Endothelial cell (in vitro differentiated cells): ENCODE measurements at regions not wholly inside any gene's neighbourhood (a gene's known extent, or its start where the extent isn't known, plus 50 kb on each side); places are given as distances from the start of the nearest gene placed in this dataset.

ENCODE experiments used
- DNase-seq: peaks from one replicate; pipeline ENCODE4 v3.0.0; 2021; ENCODE audit warnings: low spot score
- H3K27ac Mint-ChIP-seq: one replicate; pipeline ENCODE4 v1.8.0; 2021; ENCODE audit warnings: mixed read lengths, inconsistent platforms; ENCODE audit not compliant: unreplicated experiment
- H3K27me3 Mint-ChIP-seq: one replicate; pipeline ENCODE4 v1.8.0; 2021; ENCODE audit warnings: mild to moderate bottlenecking, moderate library complexity, mixed read lengths, inconsistent platforms; ENCODE audit not compliant: unreplicated experiment
- H3K36me3 Mint-ChIP-seq: one replicate; pipeline ENCODE4 v1.8.0; 2021; ENCODE audit warnings: mild to moderate bottlenecking, low read depth, mixed read lengths, inconsistent platforms; ENCODE audit not compliant: unreplicated experiment
- H3K4me1 Mint-ChIP-seq: one replicate; pipeline ENCODE4 v1.8.0; 2021; ENCODE audit warnings: mild to moderate bottlenecking, mixed read lengths, inconsistent platforms; ENCODE audit not compliant: unreplicated experiment
- H3K4me3 Mint-ChIP-seq: one replicate; pipeline ENCODE4 v1.8.0; 2021; ENCODE audit warnings: mild to moderate bottlenecking, mixed read lengths, inconsistent platforms; ENCODE audit not compliant: unreplicated experiment
- H3K9me3 Mint-ChIP-seq: one replicate; pipeline ENCODE4 v1.8.0; 2021; ENCODE audit warnings: mixed read lengths, inconsistent platforms; ENCODE audit not compliant: unreplicated experiment
- TF ChIP-seq, protein P1 (sequence below): fragments of 200-600 bp; sonication (generic); IDR thresholded peaks from one replicate; pipeline ENCODE4 v1.5.0; 2021; ENCODE audit warnings: antibody characterized with exemption; ENCODE audit not compliant: unreplicated experiment

DNA sequence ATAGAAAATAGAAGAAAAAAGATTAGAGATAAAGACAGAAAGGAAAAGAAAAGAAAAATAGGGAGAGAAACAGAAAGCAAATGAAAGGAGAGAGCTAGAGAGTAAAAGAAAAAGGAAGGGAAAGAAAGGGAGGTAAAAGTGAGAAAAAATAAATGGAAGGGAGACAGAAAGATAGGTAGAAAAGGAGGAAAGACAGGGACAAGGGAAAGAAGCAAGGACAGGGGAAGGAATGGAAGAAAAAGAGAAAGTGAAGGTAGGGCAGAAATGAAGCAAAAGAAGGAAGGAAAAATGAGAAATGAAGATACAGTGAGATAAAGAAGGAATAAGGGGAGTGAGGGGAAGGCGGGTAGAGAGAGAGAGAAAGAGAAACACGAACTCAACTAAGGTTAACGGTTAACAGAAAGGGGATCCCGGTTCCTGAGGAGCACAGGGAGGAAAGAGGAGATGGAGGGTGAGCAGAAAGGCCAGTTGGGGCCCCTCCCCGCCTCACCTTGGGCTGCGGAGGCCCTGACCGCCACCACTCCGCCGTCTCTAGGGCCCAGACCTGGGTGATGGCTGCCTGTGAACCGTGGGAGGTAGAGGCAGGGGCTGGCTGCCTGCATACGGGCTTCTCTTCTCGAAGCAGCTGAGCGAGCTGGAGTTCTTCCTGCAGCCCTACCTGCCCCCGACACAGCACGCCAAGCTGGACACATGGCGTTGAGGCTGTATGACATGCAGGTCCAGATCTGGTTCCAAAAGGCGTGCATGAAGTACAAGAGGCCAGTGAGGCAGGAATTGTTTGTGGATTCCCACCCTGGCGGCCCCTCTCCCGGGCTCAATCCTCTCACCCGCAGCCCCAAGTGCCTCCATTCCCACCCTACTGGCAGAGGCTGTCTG is 59.5 kb downstream of the SMUG1 start:
- TF ChIP-seq, protein P1, sequence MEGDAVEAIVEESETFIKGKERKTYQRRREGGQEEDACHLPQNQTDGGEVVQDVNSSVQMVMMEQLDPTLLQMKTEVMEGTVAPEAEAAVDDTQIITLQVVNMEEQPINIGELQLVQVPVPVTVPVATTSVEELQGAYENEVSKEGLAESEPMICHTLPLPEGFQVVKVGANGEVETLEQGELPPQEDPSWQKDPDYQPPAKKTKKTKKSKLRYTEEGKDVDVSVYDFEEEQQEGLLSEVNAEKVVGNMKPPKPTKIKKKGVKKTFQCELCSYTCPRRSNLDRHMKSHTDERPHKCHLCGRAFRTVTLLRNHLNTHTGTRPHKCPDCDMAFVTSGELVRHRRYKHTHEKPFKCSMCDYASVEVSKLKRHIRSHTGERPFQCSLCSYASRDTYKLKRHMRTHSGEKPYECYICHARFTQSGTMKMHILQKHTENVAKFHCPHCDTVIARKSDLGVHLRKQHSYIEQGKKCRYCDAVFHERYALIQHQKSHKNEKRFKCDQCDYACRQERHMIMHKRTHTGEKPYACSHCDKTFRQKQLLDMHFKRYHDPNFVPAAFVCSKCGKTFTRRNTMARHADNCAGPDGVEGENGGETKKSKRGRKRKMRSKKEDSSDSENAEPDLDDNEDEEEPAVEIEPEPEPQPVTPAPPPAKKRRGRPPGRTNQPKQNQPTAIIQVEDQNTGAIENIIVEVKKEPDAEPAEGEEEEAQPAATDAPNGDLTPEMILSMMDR = no peak
- Mint-ChIP-seq H3K27ac (no peak overlapping the region), H3K27me3 (peaks cover 22% of the 10 kb centered on the region), H3K4me1 (peaks cover 18% of the 10 kb centered on the region), H3K36me3 (peaks cover 3% of the 10 kb centered on the region), H3K9me3 (no peaks in the 10 kb centered on the region), H3K4me3 (no peak overlapping the region)
- DNase-seq = no peak
